Stomach (tissue), 4 donors: ENCODE measurements at regions not wholly inside any gene's neighbourhood (a gene's known extent, or its start where the extent isn't known, plus 50 kb on each side); places are given as distances from the start of the nearest gene placed in this dataset.

Source experiments
- CTCF ChIP-seq, 7 experiments: fragments of 450-650 bp in 4 of 7; fragments of 200-600 bp in 3 of 7; sonication (generic) in 3 of 7; IDR thresholded peaks; one replicate each; pipeline ENCODE4 v1.5.1; 2016 to 2019; ENCODE audit warnings: antibody characterized with exemption in 7 of 7, control low read depth in 2 of 7, mild to moderate bottlenecking in 1 of 7
- POLR2A ChIP-seq, 4 donors: fragments of 450-650 bp; IDR thresholded peaks; one replicate each; pipeline ENCODE4 v1.6.1; 2016; ENCODE audit warnings: antibody characterized with exemption in 4 of 4, control low read depth in 2 of 4, mild to moderate bottlenecking in 1 of 4, moderate library complexity in 1 of 4
- POLR2AphosphoS5 ChIP-seq, 3 donors: sonication (generic); formaldehyde crosslinking; IDR thresholded peaks; one replicate each; pipeline ENCODE4 v1.6.1; 2016; ENCODE audit warnings: antibody characterized with exemption in 3 of 3

- TF ChIP-seq CTCF (IDR thresholded peaks at IDR 0.05) (no peak), POLR2AphosphoS5 (IDR thresholded peaks at IDR 0.05) (no peak), POLR2A (IDR thresholded peaks at IDR 0.05) (no peak)
These were observed 543.5 kb downstream of the MMUT start for GRCh38 chr6:48919555-48919954.
